DOHH2 (cell line): ENCODE measurements at regions not wholly inside any gene's neighbourhood (a gene's known extent, or its start where the extent isn't known, plus 50 kb on each side); places are given as distances from the start of the nearest gene placed in this dataset.

Source experiments
- H3F3A ChIP-seq: fragments of 200-600 bp; sonication (generic), shearing (Covaris generic); 2 replicates; pipeline ENCODE4 v1.6.0; 2016; ENCODE audit warnings: antibody characterized with exemption, mild to moderate bottlenecking; ENCODE audit not compliant: control insufficient read depth, insufficient read depth
- H3K27ac ChIP-seq: fragments of 200-600 bp; sonication (generic); 2 replicates; pipeline ENCODE4 v1.5.1; 2014; ENCODE audit warnings: low read depth, mild to moderate bottlenecking, low read length, moderate library complexity
- H3K27me3 ChIP-seq: fragments of 200-600 bp; sonication (generic); 2 replicates; pipeline ENCODE4 v1.6.1; 2014; ENCODE audit warnings: mild to moderate bottlenecking, low read length, mixed read lengths; ENCODE audit not compliant: control insufficient read depth
- H3K36me3 ChIP-seq: fragments of 200-600 bp; sonication (generic); 2 replicates; pipeline ENCODE4 v1.6.1; 2014; ENCODE audit warnings: mild to moderate bottlenecking, low read length, moderate library complexity, mixed read lengths; ENCODE audit not compliant: control insufficient read depth
- H3K4me1 ChIP-seq: fragments of 200-600 bp; sonication (generic); 2 replicates; pipeline ENCODE4 v1.6.1; 2014; ENCODE audit warnings: mild to moderate bottlenecking, low read length, mixed read lengths; ENCODE audit not compliant: control insufficient read depth
- H3K4me2 ChIP-seq: fragments of 200-600 bp; sonication (generic); 2 replicates; pipeline ENCODE4 v1.6.0; 2014; ENCODE audit warnings: mild to moderate bottlenecking, low read length, moderate library complexity
- H3K4me3 ChIP-seq: fragments of 200-600 bp; sonication (generic); 2 replicates; pipeline ENCODE4 v1.5.1; 2014; ENCODE audit warnings: mild to moderate bottlenecking, low read length, mixed read lengths
- H3K79me2 ChIP-seq: fragments of 200-600 bp; sonication (generic); 2 replicates; pipeline ENCODE4 v1.6.1; 2014; ENCODE audit warnings: mild to moderate bottlenecking, low read length, mixed read lengths; ENCODE audit not compliant: control insufficient read depth
- H3K9me2 ChIP-seq: fragments of 200-600 bp; sonication (generic); replicated peaks from 2 replicates; pipeline ENCODE4 v1.6.1; 2014; ENCODE audit warnings: mild to moderate bottlenecking, low read length, mixed read lengths; ENCODE audit not compliant: control insufficient read depth
- H3K9me3 ChIP-seq: fragments of 200-600 bp; sonication (generic); 2 replicates; pipeline ENCODE4 v1.6.1; 2014; ENCODE audit warnings: antibody characterized with exemption, low read length, mixed read lengths; ENCODE audit not compliant: control insufficient read depth, insufficient read depth
- H4K20me1 ChIP-seq: fragments of 200-600 bp; sonication (generic); 2 replicates; pipeline ENCODE4 v1.6.0; 2014; ENCODE audit warnings: low read depth, mild to moderate bottlenecking, antibody characterized with exemption, low read length, moderate library complexity; ENCODE audit not compliant: control insufficient read depth, insufficient read depth
- EZH2phosphoT487 ChIP-seq: fragments of 200-600 bp; sonication (generic); IDR thresholded peaks from 2 replicates; pipeline ENCODE4 v1.6.1; 2017; ENCODE audit warnings: borderline replicate concordance, mild to moderate bottlenecking, antibody characterized with exemption, low read length, moderate library complexity, mixed read lengths
- TF ChIP-seq, protein P1 (sequence below): fragments of 200-600 bp; sonication (generic); IDR thresholded peaks from one replicate; pipeline ENCODE4 v1.5.1; 2014; ENCODE audit warnings: antibody characterized with exemption, mild to moderate bottlenecking, low read depth, low read length; ENCODE audit not compliant: poor library complexity, severe bottlenecking

DNA sequence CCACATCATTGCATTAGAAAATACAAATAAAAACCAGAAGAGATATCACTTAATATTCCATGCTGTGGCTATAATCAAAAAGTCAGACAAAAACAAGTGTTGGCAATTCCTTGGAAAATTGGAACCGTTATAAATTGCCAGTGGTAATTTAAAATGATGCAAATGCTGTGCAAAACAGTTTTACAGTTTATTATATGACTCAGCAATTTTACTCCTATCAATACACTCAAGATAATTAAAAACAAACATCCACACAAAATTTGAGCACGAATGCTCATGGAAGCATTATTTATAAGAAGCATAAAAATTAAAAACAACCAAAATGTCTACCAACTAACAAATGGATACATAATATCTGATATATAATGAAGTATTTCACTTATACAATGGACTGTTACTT is 728.8 kb downstream of the CBLN2 start:
- H3K4me3 ChIP-seq = no peak overlapping the region

DNA sequence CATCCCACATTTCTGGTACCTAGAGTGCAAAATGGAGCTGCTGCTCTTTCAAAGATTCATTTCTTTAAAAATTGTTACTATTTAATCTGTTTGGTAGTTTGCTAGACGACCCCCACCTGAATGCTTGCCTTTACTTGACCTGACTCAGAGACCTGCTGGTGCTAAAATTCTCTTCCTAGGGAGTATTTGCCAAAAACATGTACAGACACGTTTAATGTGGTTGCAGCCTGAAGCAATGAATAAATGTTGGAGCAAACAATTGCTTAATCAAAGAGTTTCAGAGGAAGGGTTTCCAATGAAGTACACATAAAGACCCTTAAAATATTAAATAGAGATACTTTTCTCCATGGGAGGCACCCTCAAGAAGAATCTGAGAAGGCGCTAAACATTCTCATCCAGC is 734.4 kb downstream of the CBLN2 start:
- Histone ChIP-seq H3K27me3 (no peaks in the 10 kb centered on the region), H3K36me3 (no peaks in the 10 kb centered on the region), H3K79me2 (no peaks in the 10 kb centered on the region), H3K27ac (no peak overlapping the region), H3F3A (no peaks in the 10 kb centered on the region), H3K4me3 (no peak overlapping the region), H3K4me2 (no peak overlapping the region), H3K9me3 (no peaks in the 10 kb centered on the region), H3K4me1 (no peaks in the 10 kb centered on the region), H4K20me1 (no peaks in the 10 kb centered on the region), H3K9me2 (no peaks in the 10 kb centered on the region)
- TF ChIP-seq, protein P1, sequence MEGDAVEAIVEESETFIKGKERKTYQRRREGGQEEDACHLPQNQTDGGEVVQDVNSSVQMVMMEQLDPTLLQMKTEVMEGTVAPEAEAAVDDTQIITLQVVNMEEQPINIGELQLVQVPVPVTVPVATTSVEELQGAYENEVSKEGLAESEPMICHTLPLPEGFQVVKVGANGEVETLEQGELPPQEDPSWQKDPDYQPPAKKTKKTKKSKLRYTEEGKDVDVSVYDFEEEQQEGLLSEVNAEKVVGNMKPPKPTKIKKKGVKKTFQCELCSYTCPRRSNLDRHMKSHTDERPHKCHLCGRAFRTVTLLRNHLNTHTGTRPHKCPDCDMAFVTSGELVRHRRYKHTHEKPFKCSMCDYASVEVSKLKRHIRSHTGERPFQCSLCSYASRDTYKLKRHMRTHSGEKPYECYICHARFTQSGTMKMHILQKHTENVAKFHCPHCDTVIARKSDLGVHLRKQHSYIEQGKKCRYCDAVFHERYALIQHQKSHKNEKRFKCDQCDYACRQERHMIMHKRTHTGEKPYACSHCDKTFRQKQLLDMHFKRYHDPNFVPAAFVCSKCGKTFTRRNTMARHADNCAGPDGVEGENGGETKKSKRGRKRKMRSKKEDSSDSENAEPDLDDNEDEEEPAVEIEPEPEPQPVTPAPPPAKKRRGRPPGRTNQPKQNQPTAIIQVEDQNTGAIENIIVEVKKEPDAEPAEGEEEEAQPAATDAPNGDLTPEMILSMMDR = no peak
- no peak for TF ChIP-seq EZH2phosphoT487

More for the DNA sequence above, 728.8 kb downstream of the CBLN2 start:
- no peak for TF ChIP-seq EZH2phosphoT487
- TF ChIP-seq, protein P1 = no peak
- Histone ChIP-seq H3K27me3 (no peaks in the 10 kb centered on the region), H3K9me2 (no peaks in the 10 kb centered on the region), H3K4me2 (no peak overlapping the region), H4K20me1 (no peaks in the 10 kb centered on the region), H3K27ac (no peak overlapping the region), H3K9me3 (no peaks in the 10 kb centered on the region), H3F3A (no peaks in the 10 kb centered on the region), H3K79me2 (no peaks in the 10 kb centered on the region), H3K36me3 (no peaks in the 10 kb centered on the region), H3K4me1 (no peaks in the 10 kb centered on the region)

DNA sequence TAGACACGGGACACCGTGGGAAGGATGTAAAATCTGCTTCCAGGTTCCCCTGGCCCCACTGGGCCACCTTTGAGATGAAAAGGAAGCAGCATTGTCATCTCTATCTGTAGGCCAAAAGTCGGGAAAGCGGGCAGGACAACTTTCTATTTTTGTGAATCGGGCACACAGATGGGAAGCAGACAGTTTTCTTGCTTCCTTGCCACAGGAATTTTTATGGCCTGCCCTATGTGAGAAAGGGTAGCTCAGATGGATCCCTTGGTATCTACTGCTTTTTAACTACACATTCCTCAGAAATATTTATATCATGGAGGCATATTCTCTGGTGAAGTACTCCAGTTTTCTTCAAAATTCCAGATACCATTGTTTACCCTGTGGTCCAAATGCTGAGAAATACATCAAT is 735.5 kb downstream of the CBLN2 start:
- H3K9me3 ChIP-seq = no peaks in the 10 kb centered on the region
- H4K20me1 ChIP-seq = no peaks in the 10 kb centered on the region
- H3K27ac ChIP-seq = no peak overlapping the region
- H3K79me2 ChIP-seq = no peaks in the 10 kb centered on the region
- H3K36me3 ChIP-seq = no peaks in the 10 kb centered on the region
- H3K9me2 ChIP-seq = no peaks in the 10 kb centered on the region
- H3K27me3 ChIP-seq = no peaks in the 10 kb centered on the region
- H3K4me1 ChIP-seq = no peaks in the 10 kb centered on the region
- H3K4me2 ChIP-seq = no peak overlapping the region
- TF ChIP-seq, protein P1 = no peak
- TF ChIP-seq EZH2phosphoT487 = no peak
- H3K4me3 ChIP-seq = no peak overlapping the region
- H3F3A ChIP-seq = no peaks in the 10 kb centered on the region

DNA sequence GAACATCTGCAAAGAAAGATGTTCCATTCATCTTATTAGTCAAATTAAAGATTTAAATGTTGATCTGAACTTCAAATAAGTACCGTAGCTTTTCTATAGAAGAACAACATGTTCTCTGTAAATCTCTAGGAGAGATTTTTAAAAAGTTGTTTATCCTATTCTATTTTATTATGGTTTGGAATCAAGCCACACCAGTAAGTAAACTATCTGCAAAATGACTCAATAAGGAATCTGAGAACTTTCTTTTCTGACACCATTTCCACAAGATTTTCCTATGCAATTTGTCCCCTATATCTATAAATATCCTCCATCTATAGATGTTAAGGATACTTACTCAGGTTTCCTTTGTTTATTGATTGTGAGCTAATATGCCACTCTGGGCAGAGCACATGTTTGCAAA is 736.6 kb downstream of the CBLN2 start:
- no peaks in the 10 kb centered on the region for H3K9me3 ChIP-seq
- TF ChIP-seq EZH2phosphoT487 = no peak
- TF ChIP-seq, protein P1 = no peak

More for the DNA sequence above, 736.6 kb downstream of the CBLN2 start:
- Histone ChIP-seq H3K4me1 (no peaks in the 10 kb centered on the region), H3K4me2 (no peak overlapping the region), H3F3A (no peaks in the 10 kb centered on the region), H3K4me3 (no peak overlapping the region), H3K27me3 (no peaks in the 10 kb centered on the region), H3K9me2 (no peaks in the 10 kb centered on the region), H3K79me2 (no peaks in the 10 kb centered on the region), H3K36me3 (no peaks in the 10 kb centered on the region), H3K27ac (no peak overlapping the region), H4K20me1 (no peaks in the 10 kb centered on the region)
